Small intestine (tissue), 7 donors: ENCODE measurements at regions not wholly inside any gene's neighbourhood (a gene's known extent, or its start where the extent isn't known, plus 50 kb on each side); places are given as distances from the start of the nearest gene placed in this dataset.

Experiments
- DNase-seq, 2 donors: peaks; one replicate each; pipeline versions ENCODE4 v3.0.0 to v3.0.0-alpha.2; 2013
- FAIRE-seq: peaks from 2 replicates; lab custom pipeline; 2012; peaks lifted over from hg19 to GRCh38; lab: Jason Lieb, UNC
- H3K27ac ChIP-seq, 3 donors: one replicate each; pipeline ENCODE4 v1.5.1; 2013; ENCODE audit warnings: low read length in 2 of 3, mild to moderate bottlenecking in 2 of 3, control low read depth in 1 of 3, inconsistent platforms in 1 of 3, low read depth in 1 of 3, moderate library complexity in 1 of 3
- H3K27me3 ChIP-seq, 3 donors: one replicate each; pipeline ENCODE4 v1.6.1; 2013; ENCODE audit warnings: low read length in 3 of 3, inconsistent platforms in 1 of 3; ENCODE audit not compliant: control insufficient read depth in 3 of 3, insufficient read depth in 3 of 3
- H3K36me3 ChIP-seq, 3 donors: one replicate each; pipeline ENCODE4 v1.6.1; 2013; ENCODE audit warnings: low read length in 3 of 3, inconsistent platforms in 1 of 3, low read depth in 1 of 3, mild to moderate bottlenecking in 1 of 3, moderate library complexity in 1 of 3; ENCODE audit not compliant: control insufficient read depth in 3 of 3, insufficient read depth in 2 of 3
- H3K4me1 ChIP-seq, 3 donors: one replicate each; pipeline ENCODE4 v1.6.1; 2013; ENCODE audit warnings: low read length in 2 of 3, inconsistent platforms in 1 of 3, low read depth in 1 of 3, mild to moderate bottlenecking in 1 of 3, moderate library complexity in 1 of 3; ENCODE audit not compliant: control insufficient read depth in 3 of 3, insufficient read depth in 2 of 3
- H3K4me3 ChIP-seq, 3 donors: one replicate each; pipeline ENCODE4 v1.5.1; 2013; ENCODE audit warnings: low read length in 3 of 3, control low read depth in 1 of 3, inconsistent platforms in 1 of 3, low read depth in 1 of 3, mild to moderate bottlenecking in 1 of 3, moderate library complexity in 1 of 3
- H3K9me3 ChIP-seq, 2 donors: one replicate each; pipeline ENCODE4 v1.6.1; 2013; ENCODE audit warnings: low read depth in 1 of 2, low read length in 1 of 2; ENCODE audit not compliant: control insufficient read depth in 2 of 2, insufficient read depth in 1 of 2
- WGBS, 3 donors: extraction: QIAGEN DNeasy Blood & Tissue Kit; methylation state at CpG; one replicate each; pipeline ENCODE4 v1.1.7; 2013; 5-methylcytosine and 5-hydroxymethylcytosine counted together
- donor health status: healthy with polysubstance abuse.
- donor health status: control.
- donor health status: control.
- donor health status: Bipolar disorder and iron deficiency.
- donor health status: healthy.

DNA sequence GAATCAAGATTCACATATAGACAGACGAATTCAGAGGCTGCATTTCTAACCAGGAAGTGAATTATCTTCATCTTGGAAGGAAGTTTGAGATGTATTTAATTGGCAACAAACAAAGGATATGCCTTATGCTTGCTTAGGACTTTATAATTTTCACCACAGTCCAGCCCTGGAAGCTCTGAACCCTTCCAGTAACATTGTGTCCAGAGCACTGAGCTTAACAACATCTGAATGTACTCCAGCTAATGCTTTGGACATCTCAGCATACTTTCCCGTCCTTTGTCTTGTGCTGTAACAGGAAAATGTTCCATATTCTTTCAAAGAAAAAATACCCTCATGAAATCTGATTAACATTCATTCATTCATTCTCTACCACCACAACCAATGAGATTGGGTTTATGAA, 136.3 kb upstream of the SPATS2L start:
- H3K27me3 ChIP-seq = no peaks in the 10 kb centered on the region
- no peaks in the 10 kb centered on the region for H3K36me3 ChIP-seq
- DNase-seq (no peak), FAIRE-seq (no peak)
- H3K4me1 ChIP-seq = no peaks in the 10 kb centered on the region
- peaks cover 4 to 14% of the 10 kb centered on the region in 2 donors for H3K9me3 ChIP-seq
- WGBS, 3 donors = 66 to 79% (median 73%) methylated on average over 2 of the region's 2 CpGs
- no peak overlapping the region for H3K27ac ChIP-seq
- no peak overlapping the region for H3K4me3 ChIP-seq

DNA sequence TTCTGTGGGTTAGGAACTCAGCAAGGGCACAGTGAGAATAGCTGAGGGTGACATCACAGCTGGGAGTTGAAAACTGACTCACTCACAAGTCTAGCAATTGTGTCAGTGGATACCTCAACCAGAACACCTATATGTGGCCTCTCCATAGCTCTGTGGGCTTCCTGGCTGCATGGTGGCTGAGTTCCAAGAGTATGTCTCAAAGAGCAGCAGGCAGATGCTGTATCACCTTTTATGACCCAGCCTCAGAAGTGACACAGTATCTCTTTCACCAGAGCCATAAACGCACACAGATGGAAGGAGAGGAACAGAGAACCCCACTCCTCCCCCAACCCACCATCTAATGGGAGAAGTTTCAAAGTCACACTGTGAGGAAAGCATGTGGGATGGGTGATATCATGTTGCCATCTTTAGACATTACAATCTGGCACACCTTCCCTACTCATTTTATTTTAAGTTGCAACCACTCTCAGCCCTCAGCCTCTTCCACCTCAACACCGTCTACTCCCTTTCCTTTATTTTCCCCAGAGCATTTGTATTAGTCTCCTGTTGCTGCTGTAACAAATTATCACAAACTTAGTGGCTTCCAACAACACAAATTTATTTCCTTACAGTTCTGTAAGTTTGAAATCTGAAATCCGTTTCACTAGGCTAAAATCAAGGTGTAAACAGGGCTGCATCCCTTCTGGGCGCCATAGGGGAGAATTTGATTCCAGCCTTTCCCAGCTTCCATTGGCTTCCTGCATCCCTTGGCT, 134.6 kb upstream of the SPATS2L start:
- Histone ChIP-seq H3K27ac (no peak overlapping the region), H3K27me3 (no peaks in the 10 kb centered on the region), H3K4me3 (no peak overlapping the region), H3K36me3 (no peaks in the 10 kb centered on the region), H3K4me1 (no peaks in the 10 kb centered on the region), H3K9me3 (peaks cover 1 to 5% of the 10 kb centered on the region in 2 donors)
- FAIRE-seq (no peak), DNase-seq (peak; percentile 18 to 50)
- WGBS, 3 donors = 66 to 69% (median 66%) methylated on average over 4 of the region's 4 CpGs

DNA sequence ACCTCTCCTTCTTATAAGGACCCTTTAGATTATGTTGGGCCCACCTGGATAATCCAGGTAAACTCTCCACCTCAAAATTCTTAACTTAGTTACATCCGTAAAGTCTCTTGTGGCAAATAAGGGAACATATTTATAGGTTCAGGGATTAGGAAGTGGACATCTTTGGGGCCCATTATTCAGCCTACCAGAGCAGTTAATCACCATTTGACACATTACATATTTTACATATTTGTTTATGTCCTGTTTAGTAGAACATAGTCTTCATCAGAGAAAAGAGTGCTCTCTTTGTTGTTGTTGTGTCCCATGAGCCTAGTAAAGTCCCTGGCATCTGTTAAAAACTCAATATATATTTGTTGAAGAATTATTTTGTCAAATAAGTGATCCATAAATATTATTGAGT, 134.0 kb upstream of the SPATS2L start:
- H3K27me3 ChIP-seq = no peaks in the 10 kb centered on the region
- WGBS, 3 donors = 96% methylated on average over 1 of the region's 1 CpG
- no peak for FAIRE-seq
- peaks cover 1 to 5% of the 10 kb centered on the region in 2 donors for H3K9me3 ChIP-seq
- DNase-seq = no peak
- no peak overlapping the region for H3K27ac ChIP-seq
- H3K4me3 ChIP-seq = no peak overlapping the region
- no peaks in the 10 kb centered on the region for H3K4me1 ChIP-seq
- no peaks in the 10 kb centered on the region for H3K36me3 ChIP-seq

DNA sequence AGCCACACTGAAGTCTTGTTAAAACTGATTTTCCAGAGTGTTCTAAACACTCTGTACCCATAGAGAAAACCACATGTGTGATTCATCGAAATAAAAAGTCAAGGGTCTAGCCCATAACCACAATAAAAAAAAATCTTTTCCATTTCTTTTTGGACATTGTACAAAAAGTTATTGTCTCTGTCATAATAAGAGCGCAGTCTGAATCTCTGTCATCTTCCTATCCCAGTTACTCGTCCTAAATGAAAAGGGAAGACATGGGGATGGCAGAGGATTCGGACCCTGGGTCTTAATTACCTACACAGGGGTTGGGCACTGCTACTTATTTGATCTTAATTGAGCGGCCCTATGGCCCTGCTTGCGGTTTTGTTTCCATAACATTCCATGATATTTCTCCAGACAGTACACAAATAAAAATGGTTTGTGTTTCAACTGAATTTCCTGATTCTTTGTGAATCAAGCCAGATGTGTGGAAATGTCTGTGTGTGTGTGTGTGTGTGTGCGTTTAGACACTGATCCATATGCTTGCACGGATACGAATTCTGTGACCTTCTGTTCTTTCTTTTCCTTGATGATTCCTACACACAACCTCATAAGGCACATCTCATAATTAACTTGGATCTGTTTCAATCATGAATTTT, 133.4 kb upstream of the SPATS2L start:
- H3K36me3 ChIP-seq = no peaks in the 10 kb centered on the region
- peaks cover 1 to 5% of the 10 kb centered on the region in 2 donors for H3K9me3 ChIP-seq
- no peak for DNase-seq
- 76 to 93% (median 86%) methylated on average over 9 of the region's 9 CpGs for WGBS, 3 donors
- no peak overlapping the region for H3K4me3 ChIP-seq
- no peak for FAIRE-seq
- H3K4me1 ChIP-seq = no peaks in the 10 kb centered on the region
- H3K27me3 ChIP-seq = no peaks in the 10 kb centered on the region
- H3K27ac ChIP-seq = no peak overlapping the region

DNA sequence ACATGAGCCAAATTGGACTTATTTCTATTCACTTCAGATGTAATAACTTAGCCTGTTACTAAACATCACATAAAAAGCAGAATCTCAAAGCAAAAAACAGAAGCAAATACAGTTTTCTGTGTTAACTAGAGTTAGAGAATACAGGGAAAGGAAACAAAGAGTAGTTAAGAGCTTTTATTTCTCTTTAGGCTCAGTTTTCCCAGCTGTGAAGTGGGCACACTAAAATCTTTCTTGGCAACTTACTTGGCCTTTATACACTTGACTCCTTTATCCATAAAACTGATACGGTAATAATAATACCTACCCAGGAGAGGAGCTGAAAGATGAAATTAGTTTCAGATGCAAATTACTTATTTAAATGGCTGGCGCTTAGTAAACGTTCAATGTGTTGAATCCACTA, 132.8 kb upstream of the SPATS2L start:
- FAIRE-seq (no peak), DNase-seq (no peak)
- Histone ChIP-seq H3K27ac (no peak overlapping the region), H3K9me3 (peaks cover 1 to 5% of the 10 kb centered on the region in 2 donors), H3K27me3 (no peaks in the 10 kb centered on the region), H3K36me3 (no peaks in the 10 kb centered on the region), H3K4me1 (no peaks in the 10 kb centered on the region), H3K4me3 (no peak overlapping the region)
- 89 to 92% (median 90%) methylated on average over 3 of the region's 3 CpGs for WGBS, 3 donors

DNA sequence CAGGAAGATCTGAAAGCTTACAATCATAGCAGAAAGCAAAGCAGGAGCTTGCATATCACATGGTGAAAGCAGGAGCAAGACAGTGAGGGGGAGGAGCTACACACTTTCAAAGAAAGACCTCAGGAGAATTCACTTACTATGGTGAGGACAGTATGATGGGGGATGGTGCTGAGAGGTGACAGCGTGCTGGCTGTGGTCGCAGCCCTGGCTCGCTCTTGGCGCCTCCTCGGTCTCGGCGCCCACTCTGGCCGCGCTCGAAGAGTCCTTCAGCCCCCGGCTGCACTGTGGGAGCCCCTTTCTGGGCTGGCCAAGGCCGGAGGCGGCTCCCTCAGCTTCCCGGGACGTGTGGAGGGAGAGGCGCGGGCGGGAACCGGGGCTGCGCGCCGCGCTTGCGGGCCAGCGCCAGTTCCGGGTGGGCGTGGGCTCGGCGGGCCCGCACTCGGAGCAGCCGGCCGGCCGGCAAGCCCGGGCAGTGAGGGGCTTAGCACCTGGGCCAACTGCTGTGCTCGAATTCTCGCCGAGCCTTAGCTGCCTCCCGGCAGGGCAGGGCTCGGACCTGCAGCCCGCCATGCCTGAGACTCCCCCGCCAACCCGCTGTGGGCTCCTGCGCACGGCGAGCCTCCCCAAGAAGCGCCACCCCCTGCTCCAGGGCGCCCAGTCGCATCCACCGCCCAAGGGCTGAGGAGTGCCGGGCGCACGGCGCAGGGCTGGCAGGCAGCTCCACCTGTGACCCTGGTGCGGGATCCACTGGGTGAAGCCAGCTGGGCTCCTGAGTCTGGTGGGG, 131.9 kb upstream of the SPATS2L start:
- no peaks in the 10 kb centered on the region for H3K36me3 ChIP-seq
- DNase-seq = no peak
- WGBS, 3 donors = 96 to 97% (median 97%) methylated on average over 41 to 55 of the region's 55 CpGs

DNA sequence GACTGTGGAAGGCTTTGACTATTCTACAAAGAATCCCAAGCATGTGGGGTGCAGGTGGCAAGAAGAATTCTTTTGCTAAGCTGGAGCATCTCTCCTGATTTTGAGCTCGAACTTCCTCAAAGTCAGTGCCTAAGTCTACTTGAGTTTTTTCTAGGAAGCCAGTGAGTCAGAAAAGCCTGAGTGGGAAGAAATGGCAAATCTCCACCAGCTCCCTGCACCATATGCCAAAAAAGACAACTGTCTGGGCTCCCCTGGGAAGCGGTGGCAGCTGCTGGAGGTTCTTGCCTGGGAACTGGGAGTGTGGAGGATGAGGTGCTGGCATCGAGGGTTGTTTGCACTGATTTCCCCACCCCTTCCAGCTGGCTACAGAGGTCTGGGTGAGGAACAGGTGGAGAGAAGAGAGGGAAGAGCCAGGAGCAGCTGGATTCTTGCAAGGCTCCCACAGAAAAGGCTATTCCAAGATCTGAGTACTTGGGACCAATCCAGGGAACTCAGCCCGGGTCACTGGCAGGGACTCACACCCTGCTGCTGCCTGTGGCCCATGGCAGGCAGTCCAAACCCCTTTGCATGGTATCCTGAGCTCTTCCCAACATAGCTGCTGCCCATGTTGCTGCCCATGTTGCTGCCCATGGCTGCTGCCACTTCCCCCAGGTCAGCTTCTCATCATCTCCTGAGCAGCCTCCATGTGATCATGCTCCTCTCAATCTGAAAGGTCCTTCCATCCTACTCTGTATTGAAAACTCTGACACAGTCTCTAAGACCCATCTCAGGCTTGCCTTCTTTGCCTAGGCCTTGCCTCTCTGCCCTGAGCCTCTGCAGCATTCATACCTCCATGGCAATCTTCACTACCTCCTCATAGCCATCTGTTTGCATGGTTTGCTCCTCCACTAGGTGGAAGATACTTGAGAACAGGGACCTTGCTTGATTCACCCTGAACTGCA, 128.3 kb upstream of the SPATS2L start:
- Histone ChIP-seq H3K36me3 (no peaks in the 10 kb centered on the region), H3K27me3 (no peaks in the 10 kb centered on the region), H3K9me3 (peaks cover 0 to 1% of the 10 kb centered on the region in 2 donors), H3K27ac (no peak overlapping the region), H3K4me3 (no peak overlapping the region), H3K4me1 (no peaks in the 10 kb centered on the region)
- FAIRE-seq (no peak), DNase-seq (no peak)
- WGBS, 3 donors = 25 to 53% (median 26%) methylated on average over 4 of the region's 4 CpGs

More for the DNA sequence above, 131.9 kb upstream of the SPATS2L start:
- Histone ChIP-seq H3K9me3 (peaks cover 1 to 5% of the 10 kb centered on the region in 2 donors), H3K27ac (no peak overlapping the region), H3K27me3 (no peaks in the 10 kb centered on the region), H3K4me1 (no peaks in the 10 kb centered on the region), H3K4me3 (no peak overlapping the region)
- FAIRE-seq = no peak
